ENCODE measurements at regions not wholly inside any gene's neighbourhood (a gene's known extent, or its start where the extent isn't known, plus 50 kb on each side); places are given as distances from the start of the nearest gene placed in this dataset.

DNA sequence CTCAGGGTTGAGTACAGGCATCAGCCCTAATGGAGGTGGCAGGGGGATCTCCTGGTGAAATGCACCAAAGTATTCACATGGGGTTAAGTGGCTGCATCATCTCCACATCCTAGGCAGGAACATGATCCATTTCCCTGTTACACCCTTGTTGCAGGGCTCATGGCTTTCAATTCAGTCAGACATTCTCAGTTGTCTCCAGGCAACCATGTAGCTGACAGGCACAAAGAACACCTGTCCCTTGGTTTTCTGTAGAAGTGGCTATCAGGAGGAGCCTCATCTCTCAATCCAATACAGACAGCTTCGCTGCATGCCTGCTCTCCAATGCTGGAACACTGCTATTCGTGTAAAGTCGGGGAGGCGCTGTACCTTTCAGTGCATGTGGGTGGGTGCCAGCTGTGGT lies 299.0 kb upstream of the FOXG1 start:
- H3K4me3 ChIP-seq (ENCODE audit: low read length), result no peak overlapping the region
- DNase-seq (ENCODE audit: low read depth), result no peak
- TF ChIP-seq, protein P1, sequence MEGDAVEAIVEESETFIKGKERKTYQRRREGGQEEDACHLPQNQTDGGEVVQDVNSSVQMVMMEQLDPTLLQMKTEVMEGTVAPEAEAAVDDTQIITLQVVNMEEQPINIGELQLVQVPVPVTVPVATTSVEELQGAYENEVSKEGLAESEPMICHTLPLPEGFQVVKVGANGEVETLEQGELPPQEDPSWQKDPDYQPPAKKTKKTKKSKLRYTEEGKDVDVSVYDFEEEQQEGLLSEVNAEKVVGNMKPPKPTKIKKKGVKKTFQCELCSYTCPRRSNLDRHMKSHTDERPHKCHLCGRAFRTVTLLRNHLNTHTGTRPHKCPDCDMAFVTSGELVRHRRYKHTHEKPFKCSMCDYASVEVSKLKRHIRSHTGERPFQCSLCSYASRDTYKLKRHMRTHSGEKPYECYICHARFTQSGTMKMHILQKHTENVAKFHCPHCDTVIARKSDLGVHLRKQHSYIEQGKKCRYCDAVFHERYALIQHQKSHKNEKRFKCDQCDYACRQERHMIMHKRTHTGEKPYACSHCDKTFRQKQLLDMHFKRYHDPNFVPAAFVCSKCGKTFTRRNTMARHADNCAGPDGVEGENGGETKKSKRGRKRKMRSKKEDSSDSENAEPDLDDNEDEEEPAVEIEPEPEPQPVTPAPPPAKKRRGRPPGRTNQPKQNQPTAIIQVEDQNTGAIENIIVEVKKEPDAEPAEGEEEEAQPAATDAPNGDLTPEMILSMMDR (conservative IDR thresholded peaks at IDR 0.05; ENCODE audit: low read length), result no peak

DNA sequence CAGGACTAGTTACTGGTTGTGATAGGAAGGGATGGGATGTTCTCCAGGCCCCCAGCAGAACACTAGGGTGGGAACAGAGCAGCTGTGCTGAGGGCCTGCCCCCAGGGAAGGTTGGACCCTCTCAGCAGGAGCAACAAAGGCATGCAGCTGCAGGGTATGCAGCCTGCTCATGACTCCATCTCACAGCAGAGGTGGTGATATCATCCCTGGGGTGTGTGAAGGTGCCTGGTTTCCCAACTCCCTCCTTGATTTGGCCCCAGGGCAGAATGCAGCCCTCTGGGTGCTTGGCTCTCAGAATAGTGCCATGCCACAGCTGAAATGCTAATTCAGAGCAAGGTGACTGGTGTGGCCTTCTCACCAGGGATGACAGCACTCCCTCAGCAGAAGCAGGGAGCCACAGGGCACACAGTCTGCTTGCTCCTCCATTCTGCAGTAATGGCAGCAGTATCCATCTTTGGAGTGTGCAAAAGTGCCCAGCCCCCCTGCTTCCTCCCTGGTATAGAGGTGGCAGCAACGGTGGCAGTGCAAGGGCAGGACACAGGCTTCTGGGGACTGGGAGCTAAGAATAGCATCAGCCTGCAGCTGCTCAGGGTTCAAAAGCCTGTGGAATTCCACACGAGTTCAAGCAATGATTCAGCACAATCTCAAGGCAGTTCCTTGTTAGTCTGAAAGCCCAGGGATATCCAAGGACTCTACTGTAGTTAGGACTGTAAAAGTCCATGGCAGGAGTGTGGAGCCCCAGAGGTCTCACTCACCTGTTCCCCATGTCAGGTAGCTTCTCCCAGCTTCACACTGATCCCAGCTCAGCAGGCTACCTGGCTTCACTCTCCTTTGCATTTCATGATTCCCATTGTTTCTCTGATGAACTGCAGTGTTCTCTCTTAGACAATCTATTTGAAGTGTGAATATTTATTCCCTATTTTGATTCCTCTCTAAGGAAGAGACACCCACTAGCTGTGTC lies 298.1 kb upstream of the FOXG1 start:
- no peak for DNase-seq (ENCODE audit: low read depth)
- TF ChIP-seq, protein P1 (conservative IDR thresholded peaks at IDR 0.05; ENCODE audit: low read length), result no peak
- no peak overlapping the region for H3K4me3 ChIP-seq (ENCODE audit: low read length)

DNA sequence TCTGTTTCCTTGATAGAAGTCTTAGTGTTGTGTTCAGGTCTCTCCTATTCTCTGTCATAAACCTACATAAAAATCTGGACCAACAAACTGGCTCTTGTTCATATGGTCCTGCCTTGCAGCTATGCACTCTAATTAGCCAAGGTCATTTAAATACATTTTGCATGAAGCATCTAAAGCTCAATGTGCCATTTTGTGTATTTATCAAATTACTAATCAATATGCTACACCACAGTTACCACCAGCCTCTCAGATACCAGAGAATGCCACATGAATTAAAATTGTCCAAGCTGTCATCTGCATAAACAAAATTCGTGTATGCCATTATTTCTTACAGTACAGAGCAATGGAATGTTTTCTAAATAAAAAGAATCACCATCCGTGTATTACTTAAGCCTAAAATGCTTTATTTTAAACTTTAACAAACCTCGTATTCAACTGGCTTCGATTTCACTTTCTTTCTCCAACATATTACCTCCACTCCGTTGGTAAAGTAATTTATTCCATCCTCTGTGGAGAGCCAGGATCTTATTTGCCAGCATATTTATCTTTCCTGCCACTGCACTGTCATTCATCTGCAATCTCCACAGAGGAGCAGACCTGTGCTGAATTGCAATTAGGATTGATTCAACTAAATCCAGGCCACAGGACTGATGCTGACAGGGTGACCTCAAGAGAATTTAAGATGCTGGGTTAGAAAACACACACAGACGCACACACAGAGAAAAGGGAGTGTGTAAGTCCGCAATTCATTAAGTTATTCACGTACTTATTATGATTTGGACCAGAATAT lies 284.1 kb upstream of the FOXG1 start:
- no peak for DNase-seq (ENCODE audit: low read depth)
- H3K4me3 ChIP-seq (ENCODE audit: low read length), result no peak overlapping the region
- TF ChIP-seq, protein P1 (conservative IDR thresholded peaks at IDR 0.05; ENCODE audit: low read length), result no peak

- no peak for DNase-seq (ENCODE audit: low read depth)
- no peak overlapping the region for H3K4me3 ChIP-seq (ENCODE audit: low read length)
- TF ChIP-seq, protein P1 (conservative IDR thresholded peaks at IDR 0.05; ENCODE audit: low read length), result no peak
These were observed 283.1 kb upstream of the FOXG1 start for GRCh38 chr14:28483506-28483905.

DNA sequence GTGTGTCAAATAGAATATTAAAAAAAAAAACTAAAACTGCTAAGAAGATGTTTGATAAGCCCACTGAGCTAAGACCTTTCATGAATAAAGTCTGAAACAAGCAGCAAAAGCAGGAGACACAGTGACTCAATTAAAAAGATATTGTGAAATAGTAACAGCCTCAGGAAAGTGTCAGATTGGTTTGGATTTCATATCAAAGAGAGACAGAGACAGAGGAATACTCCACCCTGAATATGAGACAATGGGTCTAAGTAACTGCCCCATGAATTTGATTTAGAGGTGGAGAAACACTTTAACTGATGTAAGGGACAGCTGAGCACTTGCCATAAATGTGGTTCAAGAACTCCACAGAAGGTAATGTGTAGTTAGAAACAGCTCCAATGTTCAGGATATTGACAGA lies 277.9 kb upstream of the FOXG1 start:
- no peak overlapping the region for H3K4me3 ChIP-seq (ENCODE audit: low read length)
- TF ChIP-seq, protein P1 (conservative IDR thresholded peaks at IDR 0.05; ENCODE audit: low read length), result no peak
- DNase-seq (ENCODE audit: low read depth), result no peak

DNA sequence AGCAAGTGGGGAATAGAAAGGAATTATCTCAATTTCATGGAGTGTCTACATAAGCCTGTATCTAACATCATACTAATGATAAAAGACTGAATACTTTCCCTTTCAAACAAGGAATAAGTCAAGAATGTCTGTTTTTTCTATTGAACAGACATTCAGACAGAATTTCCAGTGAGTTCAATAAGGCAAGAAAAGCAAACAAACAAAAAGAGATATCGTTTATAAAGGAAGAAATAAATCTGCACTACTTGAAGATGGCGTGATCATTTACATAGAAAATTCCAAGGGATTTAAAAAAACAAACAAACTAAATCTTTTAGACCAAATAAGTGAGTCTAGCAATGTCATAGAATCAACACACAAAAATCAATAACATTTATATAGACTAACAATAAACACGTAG lies 273.1 kb upstream of the FOXG1 start:
- TF ChIP-seq, protein P1 (conservative IDR thresholded peaks at IDR 0.05; ENCODE audit: low read length), result no peak
- DNase-seq (ENCODE audit: low read depth), result no peak
- no peak overlapping the region for H3K4me3 ChIP-seq (ENCODE audit: low read length)

All from AG10803 (cell line).